Transverse colon (tissue), 4 donors: ENCODE measurements at regions not wholly inside any gene's neighbourhood (a gene's known extent, or its start where the extent isn't known, plus 50 kb on each side); places are given as distances from the start of the nearest gene placed in this dataset.

Source experiments
- DNase-seq: peaks from one replicate; pipeline ENCODE4 v3.0.0-alpha.2; 2019
- H3K27ac ChIP-seq, 4 donors: fragments of 200-600 bp; sonication (generic); 2 replicates each; pipeline ENCODE4 v1.5.1; 2016 to 2018; ENCODE audit warnings: inconsistent platforms in 4 of 4
- H3K27me3 ChIP-seq: fragments of 200-600 bp; sonication (generic); 2 replicates; pipeline ENCODE4 v1.5.1; 2017; ENCODE audit warnings: inconsistent platforms
- H3K36me3 ChIP-seq, 4 donors: fragments of 200-600 bp; sonication (generic); 2 replicates each; pipeline ENCODE4 v1.5.1; 2017 to 2019; ENCODE audit warnings: inconsistent platforms in 4 of 4
- H3K4me1 ChIP-seq, 4 donors: fragments of 200-600 bp; sonication (generic); 2 replicates each; pipeline ENCODE4 v1.5.1; 2017 to 2020; ENCODE audit warnings: inconsistent platforms in 4 of 4
- H3K4me3 ChIP-seq, 4 donors: fragments of 200-600 bp; sonication (generic); 1 replicate in 1 of 4; 2 replicates in 3 of 4; pipeline versions ENCODE4 v1.5.1 to v1.6.1; 2017 to 2019; ENCODE audit warnings: inconsistent platforms in 4 of 4
- H3K9me3 ChIP-seq, 2 donors: fragments of 200-600 bp; sonication (generic); 2 replicates each; pipeline ENCODE4 v1.5.1; 2017 to 2019; ENCODE audit warnings: inconsistent platforms in 2 of 2
- CTCF ChIP-seq, 5 experiments: fragments of 200-600 bp in 3 of 5; fragments of 450-650 bp in 2 of 5; sonication (generic) in 3 of 5; IDR thresholded peaks; 1 replicate in 2 of 5; 2 replicates in 3 of 5; pipeline ENCODE4 v1.5.1; 2016 to 2017; ENCODE audit warnings: antibody characterized with exemption in 5 of 5, inconsistent platforms in 3 of 5, mild to moderate bottlenecking in 2 of 5, moderate library complexity in 1 of 5
- EP300 ChIP-seq: sonication (generic); formaldehyde crosslinking; IDR thresholded peaks from one replicate; pipeline ENCODE4 v1.6.1; 2017; ENCODE audit warnings: antibody characterized with exemption, low read depth
- POLR2A ChIP-seq: fragments of 450-650 bp; IDR thresholded peaks from one replicate; pipeline ENCODE4 v1.6.1; 2016; ENCODE audit warnings: antibody characterized with exemption, mild to moderate bottlenecking, moderate library complexity
- POLR2AphosphoS5 ChIP-seq, 3 donors: sonication (generic); formaldehyde crosslinking; IDR thresholded peaks; one replicate each; pipeline ENCODE4 v1.6.1; 2016; ENCODE audit warnings: antibody characterized with exemption in 3 of 3
- WGBS, 2 donors: methylation state at CpG; one replicate each; pipeline ENCODE4 v1.1.5; 2018; ENCODE audit warnings: low coverage in 1 of 2; 5-methylcytosine and 5-hydroxymethylcytosine counted together
- in situ Hi-C, 4 donors: fragments of 200-750 bp; cut with MboI; loops; one replicate each; pipeline versions ENCODE4 v1.15.0 to v1.15.1; 2017; ENCODE audit warnings: low sequenced_read_pairs in 3 of 4, low pct_ligation_motif_present in 1 of 4, low pct_unique_long_range_greater_than_20kb in 1 of 4
- intact Hi-C: fragments of 100-400 bp; cut with DNase I; formaldehyde crosslinking; loops from one replicate; pipeline ENCODE4 v1.15.1; 2023; ENCODE audit warnings: low total_unique reads

GRCh38 chr12:4216187-4216927, 57.2 kb upstream of the CCND2 start:
- H3K9me3 ChIP-seq: no peaks in the 10 kb centered on the region
- DNase-seq: no peak
- TF ChIP-seq POLR2AphosphoS5 (IDR thresholded peaks at IDR 0.05) (no peak), EP300 (no peak), CTCF (IDR thresholded peaks at IDR 0.05) (no peak), POLR2A (no peak)
- in situ Hi-C loops (no loop called here), intact Hi-C loops (no loop called here)
- 76 to 83% methylated on average over 4 to 5 of the region's 5 CpGs for WGBS, 2 donors
- no peak overlapping the region for H3K27ac ChIP-seq
- no peak overlapping the region for H3K4me3 ChIP-seq
- peaks cover 10% of the 10 kb centered on the region for H3K27me3 ChIP-seq
- no peaks in the 10 kb centered on the region for H3K36me3 ChIP-seq
- no peaks in the 10 kb centered on the region for H3K4me1 ChIP-seq

- peaks cover 10% of the 10 kb centered on the region for H3K27me3 ChIP-seq
- TF ChIP-seq POLR2AphosphoS5 (IDR thresholded peaks at IDR 0.05): no peak
- no peak for TF ChIP-seq EP300
- no peak for TF ChIP-seq CTCF (IDR thresholded peaks at IDR 0.05)
- no peak for TF ChIP-seq POLR2A
- H3K9me3 ChIP-seq: no peaks in the 10 kb centered on the region
- DNase-seq: peak; percentile 64
- 51 to 70% methylated on average over 2 to 18 of the region's 18 CpGs for WGBS, 2 donors
- intact Hi-C loops: no loop called here
- H3K4me1 ChIP-seq: no peaks in the 10 kb centered on the region
- H3K4me3 ChIP-seq: no peak overlapping the region
- H3K27ac ChIP-seq: no peak overlapping the region
- no peaks in the 10 kb centered on the region for H3K36me3 ChIP-seq
- in situ Hi-C loops: no loop called here
Measured at GRCh38 chr12:4215229-4216186, 58.1 kb upstream of the CCND2 start.

- Histone ChIP-seq H3K4me3 (no peak overlapping the region), H3K27me3 (peaks cover 10% of the 10 kb centered on the region), H3K9me3 (no peaks in the 10 kb centered on the region), H3K27ac (no peak overlapping the region), H3K36me3 (no peaks in the 10 kb centered on the region), H3K4me1 (no peaks in the 10 kb centered on the region)
- TF ChIP-seq EP300 (no peak), POLR2A (no peak), CTCF (IDR thresholded peaks at IDR 0.05) (no peak), POLR2AphosphoS5 (IDR thresholded peaks at IDR 0.05) (no peak)
- DNase-seq: no peak
- in situ Hi-C loops (no loop called here), intact Hi-C loops (no loop called here)
- 67 to 79% methylated on average over 5 to 8 of the region's 8 CpGs for WGBS, 2 donors
Measured at GRCh38 chr12:4214877-4215228, 58.7 kb upstream of the CCND2 start.

GRCh38 chr12:4213471-4213870, 60.1 kb upstream of the CCND2 start:
- Histone ChIP-seq H3K27ac (no peak overlapping the region), H3K36me3 (no peaks in the 10 kb centered on the region), H3K4me3 (no peak overlapping the region), H3K4me1 (no peaks in the 10 kb centered on the region), H3K27me3 (peaks cover 5% of the 10 kb centered on the region), H3K9me3 (no peaks in the 10 kb centered on the region)
- in situ Hi-C loops (no loop called here), intact Hi-C loops (no loop called here)
- WGBS, 2 donors: 90 to 93% methylated on average over 6 of the region's 6 CpGs
- TF ChIP-seq POLR2A (no peak), EP300 (no peak), CTCF (IDR thresholded peaks at IDR 0.05) (no peak), POLR2AphosphoS5 (IDR thresholded peaks at IDR 0.05) (no peak)
- no peak for DNase-seq
